B cell (primary cell): ENCODE measurements at regions not wholly inside any gene's neighbourhood (a gene's known extent, or its start where the extent isn't known, plus 50 kb on each side); places are given as distances from the start of the nearest gene placed in this dataset.

Source experiments
- EZH2 ChIP-seq: IDR thresholded peaks from 2 replicates; pipeline ENCODE4 v1.6.1; 2012; ENCODE audit warnings: borderline replicate concordance, low read depth, mild to moderate bottlenecking, moderate library complexity, low read length; ENCODE audit not compliant: insufficient read depth, poor library complexity, severe bottlenecking
- TF ChIP-seq, protein P1 (sequence below): fragments of 200-600 bp; IDR thresholded peaks from one replicate; pipeline ENCODE4 v1.8.0; 2022; ENCODE audit warnings: antibody characterized with exemption, mild to moderate bottlenecking

DNA sequence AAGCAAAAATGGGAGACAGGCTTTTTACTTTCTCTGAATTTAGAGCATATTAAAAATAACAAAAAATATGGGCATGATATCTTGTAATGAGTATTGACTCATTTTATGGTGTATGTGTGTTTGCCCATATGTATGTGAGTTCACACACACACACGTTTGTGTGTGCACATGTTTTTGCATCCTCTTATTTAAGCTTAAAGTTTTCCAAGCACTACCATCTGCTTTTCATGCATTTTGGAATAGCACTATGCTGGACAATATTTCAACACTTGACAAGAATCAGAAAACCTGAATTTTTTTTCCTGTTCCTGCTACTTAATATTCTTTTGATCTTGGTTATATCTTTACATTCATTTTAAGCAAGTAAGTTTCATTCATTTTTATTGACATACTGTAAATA lies 872.7 kb downstream of the OTOL1 start:
- TF ChIP-seq, protein P1, sequence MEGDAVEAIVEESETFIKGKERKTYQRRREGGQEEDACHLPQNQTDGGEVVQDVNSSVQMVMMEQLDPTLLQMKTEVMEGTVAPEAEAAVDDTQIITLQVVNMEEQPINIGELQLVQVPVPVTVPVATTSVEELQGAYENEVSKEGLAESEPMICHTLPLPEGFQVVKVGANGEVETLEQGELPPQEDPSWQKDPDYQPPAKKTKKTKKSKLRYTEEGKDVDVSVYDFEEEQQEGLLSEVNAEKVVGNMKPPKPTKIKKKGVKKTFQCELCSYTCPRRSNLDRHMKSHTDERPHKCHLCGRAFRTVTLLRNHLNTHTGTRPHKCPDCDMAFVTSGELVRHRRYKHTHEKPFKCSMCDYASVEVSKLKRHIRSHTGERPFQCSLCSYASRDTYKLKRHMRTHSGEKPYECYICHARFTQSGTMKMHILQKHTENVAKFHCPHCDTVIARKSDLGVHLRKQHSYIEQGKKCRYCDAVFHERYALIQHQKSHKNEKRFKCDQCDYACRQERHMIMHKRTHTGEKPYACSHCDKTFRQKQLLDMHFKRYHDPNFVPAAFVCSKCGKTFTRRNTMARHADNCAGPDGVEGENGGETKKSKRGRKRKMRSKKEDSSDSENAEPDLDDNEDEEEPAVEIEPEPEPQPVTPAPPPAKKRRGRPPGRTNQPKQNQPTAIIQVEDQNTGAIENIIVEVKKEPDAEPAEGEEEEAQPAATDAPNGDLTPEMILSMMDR, result no peak
- no peak for TF ChIP-seq EZH2
